A673 (cell line): ENCODE measurements at regions not wholly inside any gene's neighbourhood (a gene's known extent, or its start where the extent isn't known, plus 50 kb on each side); places are given as distances from the start of the nearest gene placed in this dataset.

Experiments
- CTCF ChIP-seq: fragments of 300-800, 200-600 bp; sonication (generic); conservative IDR thresholded peaks from 2 replicates; pipeline ENCODE4 v1.5.1; 2017; ENCODE audit warnings: low read depth, mild to moderate bottlenecking, antibody characterized with exemption, low read length, moderate library complexity, mixed read lengths
- EZH2 ChIP-seq: fragments of 200-600 bp; sonication (generic); IDR thresholded peaks from 2 replicates; pipeline ENCODE4 v1.6.1; 2017; ENCODE audit warnings: borderline replicate concordance, low read depth, mild to moderate bottlenecking, mixed read lengths, antibody characterized with exemption, low read length; ENCODE audit not compliant: poor library complexity, severe bottlenecking

GRCh38 chr13:104937881-104938280, 1597.6 kb downstream of the EFNB2 start:
- TF ChIP-seq CTCF (no peak), EZH2 (no peak)
